Thyroid gland (tissue), 4 donors: ENCODE measurements at regions not wholly inside any gene's neighbourhood (a gene's known extent, or its start where the extent isn't known, plus 50 kb on each side); places are given as distances from the start of the nearest gene placed in this dataset.

Source experiments
- DNase-seq, 2 donors: peaks; one replicate each; pipeline ENCODE4 v3.0.0-alpha.2; 2019
- H3K27ac ChIP-seq, 3 donors: fragments of 200-600 bp; sonication (generic); 1 replicate in 2 of 3; 2 replicates in 1 of 3; pipeline ENCODE4 v1.5.1; 2016 to 2019; ENCODE audit warnings: mild to moderate bottlenecking in 1 of 3, moderate library complexity in 1 of 3
- H3K27me3 ChIP-seq: fragments of 200-600 bp; sonication (generic); one replicate; pipeline ENCODE4 v1.5.1; 2019
- H3K36me3 ChIP-seq, 2 donors: fragments of 200-600 bp; sonication (generic); one replicate each; pipeline ENCODE4 v1.5.1; 2016 to 2019
- H3K4me1 ChIP-seq, 2 donors: fragments of 200-600 bp; sonication (generic); one replicate each; pipeline ENCODE4 v1.5.1; 2017 to 2019
- H3K4me3 ChIP-seq, 3 donors: fragments of 200-600 bp; sonication (generic); replicated peaks in 1 of 3; 1 replicate in 2 of 3; 2 replicates in 1 of 3; pipeline ENCODE4 v1.5.1; 2016; ENCODE audit warnings: mild to moderate bottlenecking in 1 of 3
- H3K9me3 ChIP-seq: fragments of 200-600 bp; sonication (generic); one replicate; pipeline ENCODE4 v1.5.1; 2017
- POLR2A ChIP-seq, 2 donors: fragments of 450-650 bp; IDR thresholded peaks; one replicate each; pipeline ENCODE4 v1.6.1; 2017; ENCODE audit warnings: antibody characterized with exemption in 2 of 2, mild to moderate bottlenecking in 2 of 2, moderate library complexity in 1 of 2
- WGBS, 2 donors: methylation state at CpG; one replicate each; pipeline ENCODE4 v1.1.5; 2017; 5-methylcytosine and 5-hydroxymethylcytosine counted together
- intact Hi-C: fragments of 100-400 bp; cut with DNase I; formaldehyde crosslinking; loops from one replicate; pipeline ENCODE4 v1.15.1; 2023
- TF ChIP-seq, protein P1 (sequence below), 6 experiments: fragments of 200-600 bp in 3 of 6; fragments of 450-650 bp in 3 of 6; sonication (generic) in 3 of 6; IDR thresholded peaks; one replicate each; pipeline ENCODE4 v1.5.1; 2016 to 2019; ENCODE audit warnings: antibody characterized with exemption in 6 of 6, mild to moderate bottlenecking in 2 of 6, inconsistent platforms in 1 of 6, moderate library complexity in 1 of 6

- Histone ChIP-seq H3K4me3 (no peak overlapping the region), H3K27me3 (no peaks in the 10 kb centered on the region), H3K9me3 (no peaks in the 10 kb centered on the region), H3K4me1 (no peaks in the 10 kb centered on the region), H3K36me3 (no peaks in the 10 kb centered on the region), H3K27ac (no peak overlapping the region)
- TF ChIP-seq, protein P1, sequence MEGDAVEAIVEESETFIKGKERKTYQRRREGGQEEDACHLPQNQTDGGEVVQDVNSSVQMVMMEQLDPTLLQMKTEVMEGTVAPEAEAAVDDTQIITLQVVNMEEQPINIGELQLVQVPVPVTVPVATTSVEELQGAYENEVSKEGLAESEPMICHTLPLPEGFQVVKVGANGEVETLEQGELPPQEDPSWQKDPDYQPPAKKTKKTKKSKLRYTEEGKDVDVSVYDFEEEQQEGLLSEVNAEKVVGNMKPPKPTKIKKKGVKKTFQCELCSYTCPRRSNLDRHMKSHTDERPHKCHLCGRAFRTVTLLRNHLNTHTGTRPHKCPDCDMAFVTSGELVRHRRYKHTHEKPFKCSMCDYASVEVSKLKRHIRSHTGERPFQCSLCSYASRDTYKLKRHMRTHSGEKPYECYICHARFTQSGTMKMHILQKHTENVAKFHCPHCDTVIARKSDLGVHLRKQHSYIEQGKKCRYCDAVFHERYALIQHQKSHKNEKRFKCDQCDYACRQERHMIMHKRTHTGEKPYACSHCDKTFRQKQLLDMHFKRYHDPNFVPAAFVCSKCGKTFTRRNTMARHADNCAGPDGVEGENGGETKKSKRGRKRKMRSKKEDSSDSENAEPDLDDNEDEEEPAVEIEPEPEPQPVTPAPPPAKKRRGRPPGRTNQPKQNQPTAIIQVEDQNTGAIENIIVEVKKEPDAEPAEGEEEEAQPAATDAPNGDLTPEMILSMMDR (IDR thresholded peaks at IDR 0.05), result no peak
- TF ChIP-seq POLR2A (IDR thresholded peaks at IDR 0.05), result no peak
- WGBS, 2 donors, result 97 to 100% methylated on average over 2 to 5 of the region's 5 CpGs
- no peak for DNase-seq
- intact Hi-C loops, result no loop called here
Measured at GRCh38 chrX:69362354-69362753, 141.8 kb upstream of the NALF2 start.

DNA sequence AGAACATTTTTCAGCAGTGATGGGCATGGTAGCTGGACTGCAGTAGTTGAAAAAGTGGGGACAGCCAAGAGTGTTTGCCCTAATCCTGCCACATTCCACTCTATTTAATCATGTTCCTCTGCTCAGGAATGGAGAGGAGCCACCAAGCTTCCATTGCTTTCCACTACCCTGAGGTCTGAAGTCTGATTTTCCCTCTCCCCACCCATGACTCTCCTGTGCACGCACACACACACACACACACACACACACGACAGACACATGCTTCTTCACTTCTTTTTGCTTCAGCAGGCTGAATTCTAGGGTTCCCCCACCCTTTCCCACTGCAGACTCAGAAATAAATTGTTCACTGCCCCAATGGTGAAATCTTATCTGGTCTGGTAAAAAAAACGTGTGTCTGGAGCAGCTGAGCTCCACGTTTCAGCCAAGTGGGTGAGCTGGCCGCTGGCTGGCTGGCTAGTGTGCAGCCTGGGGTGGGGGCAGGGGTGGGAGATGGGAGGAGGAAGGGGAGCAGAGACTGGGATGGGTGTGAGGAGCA, 142.7 kb upstream of the NALF2 start:
- H3K27ac ChIP-seq, result no peak overlapping the region
- H3K27me3 ChIP-seq, result no peaks in the 10 kb centered on the region
- WGBS, 2 donors, result 24 to 31% methylated on average over 5 of the region's 5 CpGs
- no peaks in the 10 kb centered on the region for H3K36me3 ChIP-seq
- no peak for DNase-seq
- intact Hi-C loops, result no loop called here
- no peak overlapping the region for H3K4me3 ChIP-seq
- no peaks in the 10 kb centered on the region for H3K9me3 ChIP-seq
- no peaks in the 10 kb centered on the region for H3K4me1 ChIP-seq
- no peak for TF ChIP-seq POLR2A (IDR thresholded peaks at IDR 0.05)
- TF ChIP-seq, protein P1 (IDR thresholded peaks at IDR 0.05), result no peak

- H3K4me3 ChIP-seq, result no peak overlapping the region
- no peaks in the 10 kb centered on the region for H3K4me1 ChIP-seq
- DNase-seq, result no peak
- intact Hi-C loops, result no loop called here
- H3K27me3 ChIP-seq, result no peaks in the 10 kb centered on the region
- H3K27ac ChIP-seq, result no peak overlapping the region
- no peak for TF ChIP-seq POLR2A (IDR thresholded peaks at IDR 0.05)
- TF ChIP-seq, protein P1 (IDR thresholded peaks at IDR 0.05), result no peak
- 67 to 70% methylated on average over 1 of the region's 2 CpGs for WGBS, 2 donors
- no peaks in the 10 kb centered on the region for H3K9me3 ChIP-seq
- H3K36me3 ChIP-seq, result no peaks in the 10 kb centered on the region
Measured at GRCh38 chrX:69357317-69357716, 146.8 kb upstream of the NALF2 start.

GRCh38 chrX:69324851-69325250, 159.6 kb upstream of the PJA1 start:
- TF ChIP-seq, protein P1 (IDR thresholded peaks at IDR 0.05), result no peak
- TF ChIP-seq POLR2A (IDR thresholded peaks at IDR 0.05), result no peak
- no peak overlapping the region for H3K4me3 ChIP-seq
- no peaks in the 10 kb centered on the region for H3K9me3 ChIP-seq
- intact Hi-C loops, result no loop called here
- no peak overlapping the region for H3K27ac ChIP-seq
- DNase-seq, result no peak
- no peaks in the 10 kb centered on the region for H3K36me3 ChIP-seq
- 82 to 85% methylated on average over 2 of the region's 2 CpGs for WGBS, 2 donors
- no peaks in the 10 kb centered on the region for H3K4me1 ChIP-seq
- H3K27me3 ChIP-seq, result no peaks in the 10 kb centered on the region

GRCh38 chrX:69323786-69324720, 158.8 kb upstream of the PJA1 start:
- Histone ChIP-seq H3K27ac (no peak overlapping the region), H3K4me1 (no peaks in the 10 kb centered on the region), H3K9me3 (no peaks in the 10 kb centered on the region), H3K4me3 (no peak overlapping the region), H3K36me3 (no peaks in the 10 kb centered on the region), H3K27me3 (no peaks in the 10 kb centered on the region)
- 60 to 90% methylated on average over 2 to 9 of the region's 9 CpGs for WGBS, 2 donors
- intact Hi-C loops, result no loop called here
- no peak for DNase-seq
- TF ChIP-seq, protein P1 (IDR thresholded peaks at IDR 0.05), result no peak
- no peak for TF ChIP-seq POLR2A (IDR thresholded peaks at IDR 0.05)
